ENCODE measurements at regions not wholly inside any gene's neighbourhood (a gene's known extent, or its start where the extent isn't known, plus 50 kb on each side); places are given as distances from the start of the nearest gene placed in this dataset.

GRCh38 chrX:67961516-67961915 lies 417.7 kb downstream of the AR start:
- intact Hi-C loops (cut with micrococcal nuclease) = no loop called here
- no peak overlapping the region for H3K27ac Mint-ChIP-seq (ENCODE audit: low read depth, unreplicated experiment)
- CTCF ChIA-PET = no interaction called here
- TF ChIP-seq CTCF (IDR thresholded peaks at IDR 0.05; ENCODE audit: unreplicated experiment) = no peak
- peaks cover 6% of the 10 kb centered on the region for H3K36me3 Mint-ChIP-seq (ENCODE audit: insufficient read depth, unreplicated experiment)
- DNase-seq (ENCODE audit: unreplicated experiment) = no peak
- H3K9me3 Mint-ChIP-seq (ENCODE audit: unreplicated experiment) = peaks cover 50% of the 10 kb centered on the region
- H3K4me1 Mint-ChIP-seq (ENCODE audit: insufficient read depth, unreplicated experiment) = no peaks in the 10 kb centered on the region
- POLR2A ChIA-PET = no interaction called here
- H3K4me3 Mint-ChIP-seq (ENCODE audit: unreplicated experiment) = no peak overlapping the region
- BruUV-seq (replicated peaks) = no TSS peak
- no peaks in the 10 kb centered on the region for H3K27me3 Mint-ChIP-seq (ENCODE audit: insufficient read depth, unreplicated experiment)

Data from MCF 10A (cell line).